NCI-H2227 treated with DMSO at 0.1 percent for 48 hours (cell line): ENCODE measurements at regions not wholly inside any gene's neighbourhood (a gene's known extent, or its start where the extent isn't known, plus 50 kb on each side); places are given as distances from the start of the nearest gene placed in this dataset.

ENCODE experiments used
- DNase-seq: peaks from one replicate; lab custom pipeline; 2025; lab: John Stamatoyannopoulos, UW

- DNase-seq = no peak
Measured at GRCh38 chr12:76611533-76611932, 52.0 kb upstream of the OSBPL8 start.

- DNase-seq = no peak
Measured at GRCh38 chr12:76614364-76614763, 54.8 kb upstream of the OSBPL8 start.

GRCh38 chr12:76618031-76618430 lies 58.5 kb upstream of the OSBPL8 start:
- no peak for DNase-seq

GRCh38 chr12:76621582-76622024 lies 62.0 kb upstream of the OSBPL8 start:
- peak; percentile 83 for DNase-seq

- no peak for DNase-seq
Measured at GRCh38 chr12:76622351-76622750, 62.8 kb upstream of the OSBPL8 start.

GRCh38 chr12:76622915-76623314 lies 63.3 kb upstream of the OSBPL8 start:
- no peak for DNase-seq

- DNase-seq = no peak
Measured at GRCh38 chr12:76623931-76624330, 64.4 kb upstream of the OSBPL8 start.

- no peak for DNase-seq
Measured at GRCh38 chr12:76627346-76628135, 68.0 kb upstream of the OSBPL8 start.

- no peak for DNase-seq
Measured at GRCh38 chr12:76628745-76629144, 69.2 kb upstream of the OSBPL8 start.

- no peak for DNase-seq
Measured at GRCh38 chr12:76631741-76632140, 72.2 kb upstream of the OSBPL8 start.

GRCh38 chr12:76633415-76633814 lies 73.8 kb upstream of the OSBPL8 start:
- DNase-seq = no peak

- DNase-seq = peak; percentile 7
Measured at GRCh38 chr12:76634133-76634532, 74.6 kb upstream of the OSBPL8 start.

- peak; percentile 21 for DNase-seq
Measured at GRCh38 chr12:76636121-76636692, 76.6 kb upstream of the OSBPL8 start.

GRCh38 chr12:76637807-76638206 lies 78.2 kb upstream of the OSBPL8 start:
- DNase-seq = no peak

GRCh38 chr12:76639646-76640045 lies 80.1 kb upstream of the OSBPL8 start:
- no peak for DNase-seq

GRCh38 chr12:76641073-76641472 lies 81.5 kb upstream of the OSBPL8 start:
- DNase-seq = no peak

- DNase-seq = no peak
Measured at GRCh38 chr12:76641961-76642360, 82.4 kb upstream of the OSBPL8 start.

GRCh38 chr12:76643438-76643837 lies 83.9 kb upstream of the OSBPL8 start:
- no peak for DNase-seq

GRCh38 chr12:76644950-76645349 lies 85.4 kb upstream of the OSBPL8 start:
- DNase-seq = no peak

- DNase-seq = no peak
Measured at GRCh38 chr12:76645934-76646333, 86.4 kb upstream of the OSBPL8 start.

- DNase-seq = no peak
Measured at GRCh38 chr12:76646366-76646765, 86.8 kb upstream of the OSBPL8 start.

GRCh38 chr12:76649099-76649498 lies 89.5 kb upstream of the OSBPL8 start:
- no peak for DNase-seq

- DNase-seq = no peak
Measured at GRCh38 chr12:76652402-76652801, 92.8 kb upstream of the OSBPL8 start.

GRCh38 chr12:76653342-76653741 lies 93.8 kb upstream of the OSBPL8 start:
- DNase-seq = no peak
